ENCODE measurements at regions not wholly inside any gene's neighbourhood (a gene's known extent, or its start where the extent isn't known, plus 50 kb on each side); places are given as distances from the start of the nearest gene placed in this dataset.

GRCh38 chr21:28228636-28228995 lies 764.1 kb downstream of the LTN1 start:
- Mint-ChIP-seq H3K9me3 (ENCODE audit: unreplicated experiment) (no peaks in the 10 kb centered on the region), H3K36me3 (ENCODE audit: unreplicated experiment) (no peaks in the 10 kb centered on the region), H3K27me3 (ENCODE audit: unreplicated experiment) (peaks cover 3% of the 10 kb centered on the region), H3K4me1 (ENCODE audit: low read depth, unreplicated experiment) (peaks cover 13% of the 10 kb centered on the region), H3K4me3 (ENCODE audit: unreplicated experiment) (peak overlapping the region; percentile 31), H3K27ac (ENCODE audit: unreplicated experiment) (peak overlapping the region; percentile 86)
- peak; percentile 27 for DNase-seq
- no peak for TF ChIP-seq CTCF (IDR thresholded peaks at IDR 0.05; ENCODE audit: partially characterized antibody, unreplicated experiment)

- peak overlapping the region; percentile 34 for H3K4me3 Mint-ChIP-seq (ENCODE audit: unreplicated experiment)
- H3K4me1 Mint-ChIP-seq (ENCODE audit: low read depth, unreplicated experiment): peaks cover 13% of the 10 kb centered on the region
- peaks cover 3% of the 10 kb centered on the region for H3K27me3 Mint-ChIP-seq (ENCODE audit: unreplicated experiment)
- no peak for TF ChIP-seq CTCF (IDR thresholded peaks at IDR 0.05; ENCODE audit: partially characterized antibody, unreplicated experiment)
- H3K27ac Mint-ChIP-seq (ENCODE audit: unreplicated experiment): peak overlapping the region; percentile 86
- no peaks in the 10 kb centered on the region for H3K36me3 Mint-ChIP-seq (ENCODE audit: unreplicated experiment)
- DNase-seq: no peak
- no peaks in the 10 kb centered on the region for H3K9me3 Mint-ChIP-seq (ENCODE audit: unreplicated experiment)
These were observed 764.6 kb downstream of the LTN1 start for GRCh38 chr21:28227881-28228635.

- no peak for TF ChIP-seq CTCF (IDR thresholded peaks at IDR 0.05; ENCODE audit: partially characterized antibody, unreplicated experiment)
- H3K27me3 Mint-ChIP-seq (ENCODE audit: unreplicated experiment): peaks cover 3% of the 10 kb centered on the region
These were observed 766.1 kb downstream of the LTN1 start for GRCh38 chr21:28226563-28226962.

GRCh38 chr21:28224191-28224726 lies 768.4 kb downstream of the LTN1 start:
- Mint-ChIP-seq H3K36me3 (ENCODE audit: unreplicated experiment) (no peaks in the 10 kb centered on the region), H3K27me3 (ENCODE audit: unreplicated experiment) (peaks cover 3% of the 10 kb centered on the region), H3K4me3 (ENCODE audit: unreplicated experiment) (no peak overlapping the region), H3K27ac (ENCODE audit: unreplicated experiment) (no peak overlapping the region), H3K4me1 (ENCODE audit: low read depth, unreplicated experiment) (peaks cover 12% of the 10 kb centered on the region), H3K9me3 (ENCODE audit: unreplicated experiment) (no peaks in the 10 kb centered on the region)
- no peak for TF ChIP-seq CTCF (IDR thresholded peaks at IDR 0.05; ENCODE audit: partially characterized antibody, unreplicated experiment)
- no peak for DNase-seq

More at GRCh38 chr21:28226563-28226962, 766.1 kb downstream of the LTN1 start:
- Mint-ChIP-seq H3K36me3 (ENCODE audit: unreplicated experiment) (no peaks in the 10 kb centered on the region), H3K4me1 (ENCODE audit: low read depth, unreplicated experiment) (peaks cover 13% of the 10 kb centered on the region), H3K27ac (ENCODE audit: unreplicated experiment) (no peak overlapping the region), H3K9me3 (ENCODE audit: unreplicated experiment) (no peaks in the 10 kb centered on the region), H3K4me3 (ENCODE audit: unreplicated experiment) (no peak overlapping the region)
- DNase-seq: no peak

GRCh38 chr21:28221984-28222383 lies 770.7 kb downstream of the LTN1 start:
- Mint-ChIP-seq H3K27me3 (ENCODE audit: unreplicated experiment) (peaks cover under 1% of the 10 kb centered on the region), H3K9me3 (ENCODE audit: unreplicated experiment) (no peaks in the 10 kb centered on the region), H3K4me1 (ENCODE audit: low read depth, unreplicated experiment) (peaks cover 1% of the 10 kb centered on the region), H3K4me3 (ENCODE audit: unreplicated experiment) (no peak overlapping the region), H3K36me3 (ENCODE audit: unreplicated experiment) (no peaks in the 10 kb centered on the region), H3K27ac (ENCODE audit: unreplicated experiment) (no peak overlapping the region)
- DNase-seq: no peak
- no peak for TF ChIP-seq CTCF (IDR thresholded peaks at IDR 0.05; ENCODE audit: partially characterized antibody, unreplicated experiment)
